ENCODE measurements at regions not wholly inside any gene's neighbourhood (a gene's known extent, or its start where the extent isn't known, plus 50 kb on each side); places are given as distances from the start of the nearest gene placed in this dataset.

- H3K79me2 ChIP-seq (ENCODE audit: control insufficient read depth, insufficient read depth, low read length): no peaks in the 10 kb centered on the region
- no peaks in the 10 kb centered on the region for H4K20me1 ChIP-seq (ENCODE audit: control insufficient read depth, insufficient read depth)
- ChIA-PET CTCF (no interaction called here), POLR2A (no interaction called here), SMC1A (ENCODE audit: uncharacterized antibody, unreplicated experiment) (no interaction called here), RAD21 (ENCODE audit: unreplicated experiment) (no interaction called here)
- BruUV-seq (replicated peaks): no TSS peak
- FAIRE-seq (no peak), ATAC-seq (no peak), DNase-seq (ENCODE audit: low read depth, low spot score) (no peak)
- H3K36me3 ChIP-seq (ENCODE audit: control insufficient read depth in 2 of 2, insufficient read depth in 2 of 2, low read length in 1 of 2): no peaks in the 10 kb centered on the region
- H3K9ac ChIP-seq (ENCODE audit: control insufficient read depth, insufficient read depth, low read length): no peak overlapping the region
- no peak overlapping the region for H3K27ac ChIP-seq (ENCODE audit: control insufficient read depth, insufficient read depth)
- in situ Hi-C loops (cut with MboI): no loop called here
- 47% methylated on average over 4 of the region's 4 CpGs for WGBS (ENCODE audit: insufficient coverage, insufficient replicate concordance, low lambda C conversion rate, missing lambda C conversion rate)
- no peak for TF ChIP-seq PKNOX1 (IDR thresholded peaks at IDR 0.05)
- TF ChIP-seq ETV6 (conservative IDR thresholded peaks at IDR 0.05 in 1 of 2, IDR thresholded peaks at IDR 0.05 in 1 of 2; ENCODE audit: borderline replicate concordance in 1 of 2, low read depth in 1 of 2): no peak
- TF ChIP-seq CBFB (IDR thresholded peaks at IDR 0.05; ENCODE audit: low read depth): no peak
- H3K9me3 ChIP-seq (replicated peaks; ENCODE audit: control insufficient read depth, insufficient read depth, low read length): no peaks in the 10 kb centered on the region; the same call in 2 of the 3 replicates
- intact Hi-C loops (cut with micrococcal nuclease; ENCODE audit: unreplicated experiment): no loop called here
- H2AFZ ChIP-seq (ENCODE audit: control insufficient read depth, low read depth, low read length): no peak overlapping the region
- H3K4me3 ChIP-seq: no peak overlapping the region
- no peak overlapping the region for H3K4me2 ChIP-seq (ENCODE audit: control insufficient read depth, insufficient read depth)
- H3K4me1 ChIP-seq (ENCODE audit: control insufficient read depth, insufficient read depth, low read length): no peaks in the 10 kb centered on the region
- no peaks in the 10 kb centered on the region for H3K27me3 ChIP-seq (replicated peaks in 1 of 2; ENCODE audit: control insufficient read depth in 2 of 2, insufficient read depth in 2 of 2, low read length in 1 of 2)
These were observed 321.2 kb upstream of the MAP3K7 start for GRCh38 chr6:90907931-90908655.

GRCh38 chr6:90905351-90905750 lies 318.5 kb upstream of the MAP3K7 start:
- FAIRE-seq: no peak
- H3K4me3 ChIP-seq: no peak overlapping the region
- RAD21 ChIA-PET (ENCODE audit: unreplicated experiment): no interaction called here
- H3K4me1 ChIP-seq (ENCODE audit: control insufficient read depth, insufficient read depth, low read length): no peaks in the 10 kb centered on the region
- BruUV-seq (replicated peaks): no TSS peak
- no peaks in the 10 kb centered on the region for H4K20me1 ChIP-seq (ENCODE audit: control insufficient read depth, insufficient read depth)
- H3K9me3 ChIP-seq (replicated peaks; ENCODE audit: control insufficient read depth, insufficient read depth, low read length): no peaks in the 10 kb centered on the region; the same call in 2 of the 3 replicates
- intact Hi-C loops (cut with micrococcal nuclease; ENCODE audit: unreplicated experiment): no loop called here
- H2AFZ ChIP-seq (ENCODE audit: control insufficient read depth, low read depth, low read length): no peak overlapping the region
- whole genome bisulfite sequencing (ENCODE audit: insufficient coverage, insufficient replicate concordance, low lambda C conversion rate, missing lambda C conversion rate): 6% methylated on average over 3 of the region's 3 CpGs
- CTCF ChIA-PET: no interaction called here
- H3K9ac ChIP-seq (ENCODE audit: control insufficient read depth, insufficient read depth, low read length): no peak overlapping the region
- no peaks in the 10 kb centered on the region for H3K27me3 ChIP-seq (replicated peaks in 1 of 2; ENCODE audit: control insufficient read depth in 2 of 2, insufficient read depth in 2 of 2, low read length in 1 of 2)
- no peak overlapping the region for H3K4me2 ChIP-seq (ENCODE audit: control insufficient read depth, insufficient read depth)
- H3K79me2 ChIP-seq (ENCODE audit: control insufficient read depth, insufficient read depth, low read length): no peaks in the 10 kb centered on the region
- no peaks in the 10 kb centered on the region for H3K36me3 ChIP-seq (ENCODE audit: control insufficient read depth in 2 of 2, insufficient read depth in 2 of 2, low read length in 1 of 2)
- H3K27ac ChIP-seq (ENCODE audit: control insufficient read depth, insufficient read depth): no peak overlapping the region
- POLR2A ChIA-PET: no interaction called here
- DNase-seq (ENCODE audit: low read depth, low spot score): no peak
- in situ Hi-C loops (cut with MboI): no loop called here
- no peak for ATAC-seq
- SMC1A ChIA-PET (ENCODE audit: uncharacterized antibody, unreplicated experiment): no interaction called here
- TF ChIP-seq MTA2 (IDR thresholded peaks at IDR 0.05; ENCODE audit: low read depth) (no peak), RCOR1 (conservative IDR thresholded peaks at IDR 0.05; ENCODE audit: low read depth, low read length) (no peak), GATAD2B (conservative IDR thresholded peaks at IDR 0.05; ENCODE audit: low read depth) (no peak), CUX1 (IDR thresholded peaks at IDR 0.05; ENCODE audit: insufficient replicate concordance, low read depth, low read length) (no peak), SP1 (IDR thresholded peaks at IDR 0.05; ENCODE audit: low read depth, low read length) (no peak), POLR2AphosphoS2 (IDR thresholded peaks at IDR 0.05; ENCODE audit: low read depth, low read length) (no peak), POU2F2 (IDR thresholded peaks at IDR 0.05; ENCODE audit: borderline replicate concordance, low read depth, low read length) (no peak)

Data from GM12878 (cell line).